Activated B cell treated with CpG ODN at 0.5 μM for 24 hours (primary cell): ENCODE measurements at regions not wholly inside any gene's neighbourhood (a gene's known extent, or its start where the extent isn't known, plus 50 kb on each side); places are given as distances from the start of the nearest gene placed in this dataset.

Experiments
- ATAC-seq: fragments of 200-7000 bp; cut with Tn5 transposase; one replicate; pipeline ENCODE4 v1.10.0; 2021; ENCODE audit warnings: low read depth, mild to moderate bottlenecking, moderate library complexity
- CTCF ChIA-PET: fragments of 350-600 bp; sonication (Branson Sonifier 250); formaldehyde crosslinking; loops from one replicate; lab custom pipeline; 2021; ENCODE audit warnings: antibody characterized with exemption; lab: Charles Lee
- POLR2A ChIA-PET: fragments of 350-600 bp; sonication (Branson Sonifier 250); formaldehyde crosslinking; loops from one replicate; lab custom pipeline; 2021; ENCODE audit warnings: antibody characterized with exemption; lab: Charles Lee
- DNase-seq: peaks from one replicate; pipeline ENCODE4 v3.0.0; 2022
- H3K27ac Mint-ChIP-seq: one replicate; pipeline ENCODE4 v1.8.0; 2020; ENCODE audit warnings: mixed read lengths
- H3K27me3 Mint-ChIP-seq: one replicate; pipeline ENCODE4 v1.8.0; 2021; ENCODE audit warnings: mixed read lengths
- H3K36me3 Mint-ChIP-seq: one replicate; pipeline ENCODE4 v1.8.0; 2021; ENCODE audit warnings: low read depth, mixed read lengths
- H3K4me1 Mint-ChIP-seq: one replicate; pipeline ENCODE4 v1.8.0; 2021; ENCODE audit warnings: mixed read lengths
- H3K4me3 Mint-ChIP-seq: one replicate; pipeline ENCODE4 v1.8.0; 2020; ENCODE audit warnings: mild to moderate bottlenecking, mixed read lengths
- H3K9me3 Mint-ChIP-seq: one replicate; pipeline ENCODE4 v1.8.0; 2020; ENCODE audit warnings: mixed read lengths
- CTCF ChIP-seq: fragments of 200-600 bp; IDR thresholded peaks from one replicate; pipeline ENCODE4 v1.8.0; 2022; ENCODE audit warnings: antibody characterized with exemption, mild to moderate bottlenecking
- intact Hi-C: fragments of 100-400 bp; cut with micrococcal nuclease; formaldehyde crosslinking; loops from one replicate; pipeline ENCODE4 v1.15.1; 2024

GRCh38 chr6:154926366-154926765 lies 68.7 kb upstream of the TIAM2 start:
- no peak for TF ChIP-seq CTCF
- CTCF ChIA-PET, result no interaction called here
- no peak for DNase-seq
- no peaks in the 10 kb centered on the region for H3K9me3 Mint-ChIP-seq
- ATAC-seq, result no peak
- no peaks in the 10 kb centered on the region for H3K36me3 Mint-ChIP-seq
- peaks cover 7% of the 10 kb centered on the region for H3K4me1 Mint-ChIP-seq
- no peaks in the 10 kb centered on the region for H3K27me3 Mint-ChIP-seq
- POLR2A ChIA-PET, result no interaction called here
- H3K27ac Mint-ChIP-seq, result no peak overlapping the region
- intact Hi-C loops, result loop anchor here (10.0 kb wide), 1 partner anchor 388 kb away; the partner anchor contains the start of gene TFB1M
- H3K4me3 Mint-ChIP-seq, result no peak overlapping the region

DNA sequence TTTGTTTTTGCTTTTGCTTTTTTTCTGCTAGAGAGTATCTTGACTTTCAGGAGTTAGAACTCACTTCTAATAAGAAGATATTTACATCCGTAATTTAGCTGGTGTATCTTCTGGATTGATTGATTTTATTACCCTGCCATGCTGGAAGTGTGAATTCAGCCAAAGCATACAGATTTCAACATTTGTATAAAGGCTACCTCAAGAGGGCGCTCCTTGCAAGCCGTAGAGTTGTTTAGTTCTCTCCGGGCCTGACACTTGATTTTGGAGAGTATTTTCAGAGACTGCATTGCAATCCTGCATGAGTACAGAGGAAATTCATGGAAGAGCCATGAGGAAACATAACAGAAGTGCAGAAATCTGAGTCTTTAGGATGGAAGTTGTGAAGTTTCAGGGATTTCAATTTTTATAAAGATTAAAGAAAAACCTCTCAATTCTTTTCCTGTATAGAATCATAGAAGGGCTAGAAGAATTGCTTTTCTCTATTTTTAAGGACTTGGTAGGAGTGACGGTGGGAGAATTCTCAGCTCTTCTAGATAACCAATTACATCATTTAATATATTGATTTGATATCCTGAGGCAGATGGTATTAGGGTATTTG lies 66.7 kb upstream of the TIAM2 start:
- no peaks in the 10 kb centered on the region for H3K27me3 Mint-ChIP-seq
- H3K9me3 Mint-ChIP-seq, result no peaks in the 10 kb centered on the region
- H3K4me1 Mint-ChIP-seq, result peaks cover 19% of the 10 kb centered on the region
- no peak for TF ChIP-seq CTCF
- no peak overlapping the region for H3K4me3 Mint-ChIP-seq
- DNase-seq, result no peak
- ATAC-seq, result no peak
- CTCF ChIA-PET, result interaction anchor here (1.0 to 2.8 kb wide), 8 partner anchors 9 to 388 kb away, joined by 3 to 14 read pairs (median 4); no protein-coding TSS in a partner anchor
- POLR2A ChIA-PET, result no interaction called here
- no peak overlapping the region for H3K27ac Mint-ChIP-seq
- intact Hi-C loops, result loop anchor here (1.0 to 10.0 kb wide), 3 partner anchors 253 to 386 kb away; partner anchors contain the start of gene TFB1M
- H3K36me3 Mint-ChIP-seq, result no peaks in the 10 kb centered on the region

DNA sequence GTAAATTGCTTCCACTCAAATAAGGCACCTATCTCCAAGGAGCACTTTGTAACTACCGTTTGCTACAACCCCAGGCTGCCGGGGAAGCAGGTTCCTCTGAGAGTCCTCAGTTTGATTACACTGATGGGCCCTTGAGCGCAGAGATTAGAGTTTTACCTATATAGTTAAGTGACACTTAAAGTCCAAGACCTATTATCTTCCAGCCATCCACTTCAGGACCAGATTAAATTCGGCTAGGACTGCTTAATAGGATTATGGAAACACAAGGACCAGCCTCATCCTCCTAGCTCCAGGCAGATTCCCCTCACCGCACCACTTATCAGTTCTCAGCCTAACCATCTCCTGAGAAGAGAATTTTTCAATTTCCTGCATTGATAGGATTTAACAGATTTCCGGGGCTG lies 64.7 kb upstream of the TIAM2 start:
- intact Hi-C loops, result no loop called here
- Mint-ChIP-seq H3K36me3 (no peaks in the 10 kb centered on the region), H3K4me3 (no peak overlapping the region), H3K9me3 (no peaks in the 10 kb centered on the region), H3K4me1 (peaks cover 19% of the 10 kb centered on the region), H3K27ac (no peak overlapping the region), H3K27me3 (no peaks in the 10 kb centered on the region)
- DNase-seq (no peak), ATAC-seq (no peak)
- POLR2A ChIA-PET, result interaction anchor here (0.7 kb wide), 1 partner anchor 199 kb away, joined by 7 read pairs; no protein-coding TSS in a partner anchor
- CTCF ChIA-PET, result interaction anchor here (1.5 kb wide), 1 partner anchor 318 kb away, joined by 3 read pairs; no protein-coding TSS in a partner anchor
- no peak for TF ChIP-seq CTCF

DNA sequence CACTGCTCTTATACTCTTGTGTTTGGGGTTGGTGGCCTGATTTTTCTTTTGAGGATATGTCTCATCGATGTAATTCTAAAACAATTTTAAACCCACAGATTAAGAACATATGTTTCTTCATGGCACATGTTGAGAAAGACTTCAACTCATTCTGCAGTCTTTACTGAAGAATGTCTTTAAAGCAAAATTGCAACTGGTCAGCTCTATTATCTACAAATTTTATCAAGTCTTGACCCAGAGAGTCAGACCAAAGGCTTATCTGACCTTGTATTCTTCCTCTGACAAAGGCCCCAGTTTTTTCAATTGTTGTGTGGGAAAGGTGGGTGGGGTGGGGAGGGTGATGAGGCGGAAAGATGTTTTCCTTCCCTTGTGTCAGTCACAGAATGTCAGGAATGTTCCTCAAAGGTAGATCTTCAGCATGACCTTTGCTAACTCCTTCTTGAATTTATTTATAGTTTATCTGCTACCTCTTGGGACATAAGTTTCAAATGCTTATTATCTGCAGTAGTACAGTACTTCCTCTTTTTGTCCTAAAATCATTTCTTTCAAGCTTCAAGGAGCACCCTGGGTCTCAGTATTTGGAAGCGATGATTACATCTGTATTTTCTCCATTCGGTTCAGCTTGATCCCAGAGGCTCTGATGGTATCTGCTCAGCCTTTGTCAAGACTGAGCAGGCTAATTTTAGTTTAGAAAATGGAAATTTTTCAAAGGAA lies 63.2 kb upstream of the TIAM2 start:
- intact Hi-C loops, result no loop called here
- POLR2A ChIA-PET, result interaction anchor here (0.7 kb wide), 1 partner anchor 88 kb away, joined by 3 read pairs; no protein-coding TSS in a partner anchor
- CTCF ChIA-PET, result interaction anchor here (0.6 to 1.2 kb wide), 2 partner anchors 10 to 17 kb away, joined by 3 read pairs; no protein-coding TSS in a partner anchor
- Mint-ChIP-seq H3K36me3 (no peaks in the 10 kb centered on the region), H3K9me3 (no peaks in the 10 kb centered on the region), H3K27me3 (no peaks in the 10 kb centered on the region), H3K4me1 (peaks cover 19% of the 10 kb centered on the region), H3K4me3 (no peak overlapping the region), H3K27ac (no peak overlapping the region)
- peak; percentile 34 for ATAC-seq
- TF ChIP-seq CTCF, result no peak
- DNase-seq, result no peak

DNA sequence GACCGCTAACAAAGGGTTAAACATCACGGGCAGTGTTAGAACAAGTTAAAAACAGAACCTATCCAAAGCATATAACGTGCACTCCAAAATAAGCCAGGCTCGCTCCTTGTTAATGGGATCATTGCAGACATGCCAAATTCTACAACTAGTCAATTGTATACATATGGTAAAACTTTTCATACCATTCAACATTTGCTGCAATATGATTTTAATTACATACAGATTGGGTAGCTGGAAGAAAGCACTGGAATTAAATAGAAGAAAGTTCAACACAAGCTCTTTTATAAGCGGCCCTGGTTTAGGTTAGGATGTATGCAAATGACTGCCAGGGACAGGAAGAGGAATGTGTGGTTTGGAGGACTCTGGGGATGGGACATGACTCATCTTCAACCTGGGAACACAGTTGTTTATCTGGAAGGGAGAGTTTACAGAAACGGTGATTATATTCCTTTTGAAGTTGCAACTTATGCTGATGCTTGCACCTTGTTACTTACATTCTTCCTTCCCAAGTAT lies 62.5 kb upstream of the TIAM2 start:
- Mint-ChIP-seq H3K4me3 (no peak overlapping the region), H3K4me1 (peaks cover 19% of the 10 kb centered on the region), H3K27me3 (no peaks in the 10 kb centered on the region), H3K36me3 (no peaks in the 10 kb centered on the region), H3K27ac (no peak overlapping the region), H3K9me3 (no peaks in the 10 kb centered on the region)
- ChIA-PET POLR2A (no interaction called here), CTCF (interaction anchor here (1.2 kb wide), 1 partner anchor 17 kb away, joined by 3 read pairs; no protein-coding TSS in a partner anchor)
- ATAC-seq (no peak), DNase-seq (no peak)
- intact Hi-C loops, result no loop called here
- TF ChIP-seq CTCF, result no peak
